HG03457 (cell line): ENCODE measurements at regions not wholly inside any gene's neighbourhood (a gene's known extent, or its start where the extent isn't known, plus 50 kb on each side); places are given as distances from the start of the nearest gene placed in this dataset.

Source experiments
- ATAC-seq: cut with Tn5 transposase; IDR thresholded peaks from one replicate; pipeline ENCODE4 v1.9.1; 2021; ENCODE audit warnings: moderate number of reproducible peaks; ENCODE audit not compliant: unreplicated experiment

DNA sequence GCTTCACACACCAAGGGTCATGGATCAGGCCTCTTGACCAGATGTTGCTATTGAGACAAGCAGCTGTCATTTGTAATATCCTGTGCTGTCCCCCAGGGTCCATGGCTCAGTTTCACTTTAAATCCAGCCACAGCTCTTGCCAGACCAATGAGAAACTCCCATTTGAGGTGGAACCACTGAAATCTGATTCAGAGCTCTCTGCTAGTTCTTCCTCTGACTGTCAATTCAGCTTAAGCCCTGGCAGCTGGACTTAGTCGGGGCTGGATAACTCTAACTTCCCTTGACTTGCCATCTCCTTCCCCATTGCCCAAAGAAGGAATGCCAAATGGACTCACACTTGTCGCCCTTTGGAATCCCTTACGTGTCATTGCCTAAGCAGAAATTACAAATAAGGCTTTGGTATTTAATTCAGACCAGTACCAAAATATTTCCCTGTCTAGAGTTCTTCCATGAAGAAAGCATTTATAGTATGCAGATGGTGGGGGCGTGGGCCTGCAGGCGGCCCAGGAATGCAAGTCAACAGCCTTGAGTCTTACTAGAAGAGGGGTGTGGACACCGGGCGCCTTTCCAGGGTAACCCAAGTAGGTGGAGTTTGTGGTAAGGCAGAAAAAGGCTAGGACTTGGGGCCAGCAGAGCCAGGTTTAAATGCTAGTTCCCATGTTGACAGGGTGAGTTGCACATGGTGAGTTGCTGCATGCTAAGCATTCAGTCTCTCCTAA, 96.9 kb upstream of the TMPO start:
- peak; percentile 77 for ATAC-seq

GRCh38 chr12:98419081-98419794, 96.2 kb upstream of the TMPO start:
- no peak for ATAC-seq

DNA sequence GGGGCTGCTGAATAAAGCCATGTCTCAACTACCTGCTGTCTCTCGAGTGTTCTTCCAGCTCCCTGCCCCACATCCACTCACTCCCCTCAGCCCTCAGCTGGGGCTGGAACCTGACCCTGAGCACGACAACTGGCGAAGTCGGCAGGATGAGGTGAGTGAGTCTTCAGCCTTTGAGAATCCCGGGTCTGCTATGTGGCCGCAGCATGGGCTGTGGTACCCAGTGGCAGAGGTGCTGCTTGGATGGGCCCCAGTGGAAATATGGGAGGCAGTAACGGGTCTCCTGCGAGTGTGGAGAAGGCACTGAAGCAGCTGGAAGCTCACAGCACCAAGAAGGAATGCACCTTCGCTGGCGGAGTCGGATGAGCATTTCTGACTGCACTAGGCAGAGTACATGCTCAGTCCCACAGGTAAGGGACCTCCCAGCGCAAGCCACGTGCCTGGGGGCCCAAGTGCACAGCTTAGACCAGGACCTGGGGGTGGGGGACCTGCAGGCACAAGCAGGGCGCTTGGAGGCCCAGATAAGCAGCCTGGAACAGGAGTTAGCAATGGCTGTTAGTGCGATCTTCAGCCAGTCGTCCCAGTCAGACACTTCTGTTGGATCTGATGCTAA, 95.5 kb upstream of the TMPO start:
- no peak for ATAC-seq

DNA sequence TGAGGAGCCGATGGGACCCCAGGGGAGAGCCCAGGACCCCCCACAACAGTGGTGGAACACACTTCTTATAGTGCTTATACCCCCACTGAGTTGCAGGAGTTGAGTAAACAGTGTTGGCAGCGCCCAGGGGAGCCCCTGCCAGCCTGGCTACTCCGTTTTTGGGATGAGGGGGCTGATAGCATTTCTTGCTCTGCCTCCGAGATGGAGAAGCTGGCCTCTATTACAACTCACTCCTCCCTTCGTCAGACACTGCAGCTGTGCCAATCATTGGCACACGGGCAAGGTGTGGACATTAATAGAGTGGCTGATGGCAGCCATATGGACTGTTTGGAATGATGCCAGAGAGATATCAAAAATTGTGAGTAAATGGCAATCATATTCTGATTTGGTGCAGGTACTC, 94.9 kb upstream of the TMPO start:
- no peak for ATAC-seq

DNA sequence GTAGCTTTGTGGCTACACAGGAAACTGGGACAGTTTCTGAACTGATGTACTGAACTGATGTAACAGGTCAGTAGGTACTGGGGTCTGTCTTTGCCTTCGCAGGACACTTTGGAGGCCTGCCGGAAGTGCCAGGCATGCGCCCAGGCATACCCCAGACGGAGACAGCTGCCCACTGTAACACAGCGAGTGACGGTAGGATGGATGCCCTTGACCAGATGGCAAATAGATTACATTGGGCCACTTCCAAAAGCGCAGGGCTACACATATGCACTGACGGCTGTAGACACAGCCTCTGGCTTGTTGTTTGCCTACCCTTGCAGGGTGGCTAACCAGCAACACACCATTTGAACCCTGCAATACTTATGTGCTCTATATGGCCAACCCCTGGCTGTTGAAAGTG, 94.1 kb upstream of the TMPO start:
- no peak for ATAC-seq

DNA sequence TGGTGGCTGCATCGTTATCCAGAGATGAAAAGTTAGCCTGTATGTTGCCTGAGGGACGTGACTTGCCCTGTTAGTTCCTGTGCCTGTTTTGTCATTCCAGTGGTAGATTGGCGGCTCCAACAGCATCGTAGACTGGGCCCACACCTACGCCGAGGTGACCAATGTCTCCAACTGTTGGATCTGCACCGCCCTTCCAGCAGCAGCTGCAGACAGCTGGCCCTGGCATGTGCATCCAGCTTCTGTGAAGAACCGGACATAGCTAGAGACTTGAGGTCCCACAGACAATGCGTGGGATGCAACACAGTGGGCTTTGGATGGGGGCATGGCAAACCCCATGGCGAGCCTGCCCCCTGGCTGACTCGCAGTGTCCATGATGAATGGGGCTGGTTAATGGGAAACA, 93.0 kb upstream of the TMPO start:
- ATAC-seq = no peak

DNA sequence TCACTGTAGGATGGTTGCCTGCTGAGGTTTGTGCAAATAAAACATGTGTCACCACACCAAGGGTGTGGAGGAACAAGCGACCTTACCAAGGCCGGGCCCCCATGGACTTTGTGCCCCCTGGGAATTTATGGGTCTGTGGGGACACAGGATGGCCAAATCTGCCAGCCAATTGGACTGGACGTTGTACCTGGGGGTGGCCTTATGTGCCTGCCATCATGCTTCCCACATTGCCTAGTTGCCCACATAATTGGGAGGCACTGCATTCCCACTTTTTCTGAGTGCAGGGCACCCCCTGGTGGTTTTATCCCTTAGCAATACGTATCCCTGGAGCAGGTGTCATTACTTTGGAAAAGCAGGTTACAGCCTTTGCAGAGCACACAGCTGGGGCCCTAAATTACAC, 92.6 kb upstream of the TMPO start:
- ATAC-seq = no peak

- no peak for ATAC-seq
Observed at GRCh38 chr12:98423963-98424362, 91.4 kb upstream of the TMPO start.

- ATAC-seq = no peak
Observed at GRCh38 chr12:98424726-98425401, 90.5 kb upstream of the TMPO start.

GRCh38 chr12:98425859-98426258, 89.5 kb upstream of the TMPO start:
- ATAC-seq = no peak

- ATAC-seq = no peak
Observed at GRCh38 chr12:98431089-98431488, 84.3 kb upstream of the TMPO start.

GRCh38 chr12:98437166-98437565, 78.2 kb upstream of the TMPO start:
- no peak for ATAC-seq

- ATAC-seq = no peak
Observed at GRCh38 chr12:98437806-98438595, 77.4 kb upstream of the TMPO start.

- no peak for ATAC-seq
Observed at GRCh38 chr12:98438656-98439230, 76.6 kb upstream of the TMPO start.

DNA sequence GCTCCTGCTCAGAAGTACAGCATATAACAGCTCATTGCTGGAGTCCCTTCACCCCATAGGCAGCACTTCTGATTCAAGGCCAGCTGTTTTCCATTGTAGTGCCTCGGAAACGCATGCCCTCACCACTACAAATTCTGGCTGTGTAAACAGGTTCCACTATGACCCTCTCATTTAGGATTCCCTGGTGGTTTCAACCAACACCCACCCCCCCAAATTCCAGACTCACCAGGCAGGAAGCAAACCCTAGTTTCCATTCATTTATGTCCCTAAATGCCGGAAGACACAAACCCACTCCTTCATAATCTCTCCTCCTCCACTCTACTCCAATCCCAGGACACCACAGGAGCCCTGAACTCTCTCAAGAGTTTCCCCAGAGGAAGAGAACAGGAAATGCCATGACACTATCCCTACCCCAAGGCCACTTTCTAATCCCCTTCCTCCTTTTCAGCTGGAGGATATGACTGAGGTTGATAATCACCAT, 75.9 kb upstream of the TMPO start:
- ATAC-seq = no peak

- no peak for ATAC-seq
Observed at GRCh38 chr12:98439981-98440581, 75.3 kb upstream of the TMPO start.

- ATAC-seq = no peak
Observed at GRCh38 chr12:98446060-98446459, 69.3 kb upstream of the TMPO start.

GRCh38 chr12:98446682-98447081, 68.7 kb upstream of the TMPO start:
- ATAC-seq = no peak

DNA sequence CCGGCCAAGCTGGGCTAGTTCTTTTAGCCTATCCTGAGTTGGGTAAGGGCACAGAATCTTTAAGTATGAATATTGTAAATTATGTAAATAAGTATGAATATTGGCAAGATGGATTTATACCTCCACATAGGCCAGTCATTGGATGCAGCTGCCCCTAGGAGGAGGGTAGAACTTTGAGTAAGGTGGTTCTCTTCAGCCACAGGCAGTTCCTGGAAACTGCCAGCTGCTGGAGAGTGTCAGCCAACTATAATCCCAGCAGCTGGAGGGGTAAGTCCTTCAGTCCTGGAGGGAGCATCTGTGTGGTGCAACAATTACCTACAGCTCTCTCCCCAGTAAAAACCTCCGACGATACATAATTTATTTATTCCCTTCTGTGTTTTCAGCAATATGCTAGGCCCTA, 65.8 kb upstream of the TMPO start:
- no peak for ATAC-seq

- no peak for ATAC-seq
Observed at GRCh38 chr12:98453070-98453469, 62.3 kb upstream of the TMPO start.
